ENCODE measurements at regions not wholly inside any gene's neighbourhood (a gene's known extent, or its start where the extent isn't known, plus 50 kb on each side); places are given as distances from the start of the nearest gene placed in this dataset.

GRCh38 chr13:47503475-47503874 is 497.6 kb downstream of the SUCLA2 start:
- TF ChIP-seq CTCF (IDR thresholded peaks at IDR 0.05; ENCODE audit: insufficient read depth, low read length, poor library complexity, severe bottlenecking) (no peak), EZH2phosphoT487 (conservative IDR thresholded peaks at IDR 0.05; ENCODE audit: low read length) (no peak)
